K562 (cell line): ENCODE measurements at regions not wholly inside any gene's neighbourhood (a gene's known extent, or its start where the extent isn't known, plus 50 kb on each side); places are given as distances from the start of the nearest gene placed in this dataset.

Experiments used
- ATAC-seq: fragments of 200-7000 bp; cut with Tn5 transposase; 3 replicates; pipeline ENCODE4 v1.9.1; 2020; ENCODE audit warnings: moderate library complexity
- BruUV-seq: library from RNA; stranded (reverse); fragments of 400-500 nt; replicated peaks from 2 replicates; lab custom pipeline; 2021; lab: Mats Ljungman, UMichigan
- CTCF ChIA-PET: fragments of 300-600 bp; formaldehyde crosslinking; extraction: SDS; loops from one replicate; lab custom pipeline; 2021; ENCODE audit warnings: low intra/inter-chr PET ratio; lab: Yijun Ruan, JAX
- POLR2A ChIA-PET: fragments of 300-600, 350-650 bp; sonication (Branson Sonifier 250); formaldehyde crosslinking; extraction: SDS; loops from one replicate; lab custom pipeline; 2021; ENCODE audit warnings: antibody characterized with exemption, inconsistent platforms; lab: Yijun Ruan, JAX
- DNase-seq, 4 experiments: peaks; one replicate each; pipeline versions ENCODE4 v3.0.0 to v3.0.0-alpha.2; 2011 to 2018; ENCODE audit warnings: low spot score in 3 of 4, mixed read lengths in 3 of 4; ENCODE audit errors: extremely low read depth in 1 of 4
- FAIRE-seq: peaks from 2 replicates; lab custom pipeline; 2011; peaks lifted over from hg19 to GRCh38; lab: Jason Lieb, UNC
- H2AFZ ChIP-seq: 2 replicates; pipeline ENCODE4 v1.6.0; 2011; ENCODE audit warnings: low read depth, low read length, control low read depth, inconsistent platforms
- H3K27ac ChIP-seq: fragments of 200-600 bp; 3 replicates; pipeline ENCODE4 v1.8.0; 2011; ENCODE audit warnings: low read depth, mild to moderate bottlenecking, control low read depth, inconsistent platforms, low read length, moderate library complexity, mixed read lengths; ENCODE audit errors: extremely low read depth
- H3K27me3 ChIP-seq, 2 experiments: fragments of 300-600 bp in 1 of 2; 2 replicates in 1 of 2; 3 replicates in 1 of 2; pipeline versions ENCODE4 v1.6.0 to v1.8.0; 2011; ENCODE audit warnings: inconsistent platforms in 2 of 2, low read length in 2 of 2, mild to moderate bottlenecking in 1 of 2, mixed read lengths in 1 of 2, moderate library complexity in 1 of 2; ENCODE audit not compliant: control insufficient read depth in 2 of 2, insufficient read depth in 2 of 2
- H3K36me3 ChIP-seq: fragments of 300-600 bp; 3 replicates; pipeline ENCODE4 v1.8.0; 2011; ENCODE audit warnings: mild to moderate bottlenecking, low read length, inconsistent platforms; ENCODE audit not compliant: control insufficient read depth, insufficient read depth
- H3K4me1 ChIP-seq, 2 experiments: fragments of 200-600 bp in 1 of 2; replicated peaks in 1 of 2; 2 replicates in 1 of 2; 3 replicates in 1 of 2; pipeline versions ENCODE4 v1.5.1 to v1.8.0; 2011; ENCODE audit warnings: inconsistent platforms in 2 of 2, low read length in 2 of 2, mild to moderate bottlenecking in 1 of 2, mixed read lengths in 1 of 2, moderate library complexity in 1 of 2; ENCODE audit not compliant: control insufficient read depth in 2 of 2, insufficient read depth in 2 of 2
- H3K4me2 ChIP-seq: 2 replicates; pipeline ENCODE4 v1.6.1; 2011; ENCODE audit warnings: low read length, control low read depth, inconsistent platforms, mixed read lengths; ENCODE audit not compliant: insufficient read depth
- H3K4me3 ChIP-seq: fragments of 200-600 bp; sonication (generic), shearing (Covaris generic); 2 replicates; pipeline ENCODE4 v1.5.1; 2016; ENCODE audit warnings: control low read depth, inconsistent platforms
- H3K79me2 ChIP-seq: fragments of 200-600 bp; 3 replicates; pipeline ENCODE4 v1.8.0; 2011; ENCODE audit warnings: low read length, inconsistent platforms; ENCODE audit not compliant: control insufficient read depth, insufficient read depth
- H3K9ac ChIP-seq, 2 experiments: 2 replicates each; pipeline versions ENCODE4 v1.6.0 to v1.6.1; 2011; ENCODE audit warnings: low read depth in 2 of 2, low read length in 2 of 2, control low read depth in 1 of 2, inconsistent platforms in 1 of 2, mild to moderate bottlenecking in 1 of 2, mixed read lengths in 1 of 2; ENCODE audit not compliant: insufficient read depth in 1 of 2
- H3K9me1 ChIP-seq: one replicate; pipeline ENCODE4 v1.6.0; 2011; ENCODE audit warnings: inconsistent platforms, mild to moderate bottlenecking, low read length, moderate library complexity; ENCODE audit not compliant: control insufficient read depth, insufficient read depth
- H3K9me3 ChIP-seq: replicated peaks from 2 replicates; pipeline ENCODE4 v1.5.1; 2011; ENCODE audit warnings: low read depth, low read length, inconsistent platforms; ENCODE audit not compliant: control insufficient read depth, insufficient read depth
- H4K20me1 ChIP-seq: replicated peaks from 2 replicates; pipeline ENCODE4 v1.6.1; 2011; ENCODE audit warnings: low read length, inconsistent platforms, mixed read lengths; ENCODE audit not compliant: control insufficient read depth, insufficient read depth
- CHCHD3 ChIP-seq: fragments of 250-450 bp; sonication (Bioruptor Pico); IDR thresholded peaks from 2 replicates; pipeline ENCODE4 v2.1.2; 2022; ENCODE audit warnings: mild to moderate bottlenecking
- CHD1 ChIP-seq: fragments of 200-600 bp; sonication (generic); IDR thresholded peaks from one replicate; pipeline ENCODE4 v1.6.1; 2012; ENCODE audit warnings: mild to moderate bottlenecking, moderate library complexity, low read length, inconsistent platforms
- GABPA ChIP-seq: fragments of 200-800 bp; sonication (Bioruptor generic); conservative IDR thresholded peaks from 2 replicates; pipeline ENCODE4 v1.6.1; 2016; ENCODE audit warnings: low read depth, missing genetic modification characterization, missing compliant biosample characterization
- KLF13 ChIP-seq: fragments of 450-650 bp; IDR thresholded peaks from 2 replicates; pipeline ENCODE4 v1.6.1; 2016; ENCODE audit warnings: missing genetic modification characterization, low read depth, mild to moderate bottlenecking, missing compliant biosample characterization, moderate library complexity, borderline replicate concordance
- RUNX1 ChIP-seq: sonication (generic); IDR thresholded peaks from 2 replicates; pipeline ENCODE4 v1.6.1; 2016; ENCODE audit warnings: antibody characterized with exemption, low read depth
- TGIF2 ChIP-seq: sonication (generic); formaldehyde crosslinking; IDR thresholded peaks from 2 replicates; pipeline ENCODE4 v1.8.1; 2022; ENCODE audit warnings: mild to moderate bottlenecking, missing genetic modification reagents, moderate library complexity
- WGBS: fragments of 100-300 bp; shearing (Covaris generic); methylation state at CpG from one replicate; pipeline ENCODE4 v1.1.6; 2016; ENCODE audit warnings: low coverage, mixed read lengths; ENCODE audit not compliant: insufficient coverage; ENCODE audit errors: missing lambda C conversion rate; 5-methylcytosine and 5-hydroxymethylcytosine counted together
- in situ Hi-C: fragments of 300-500 bp; cut with MboI; formaldehyde crosslinking; loops from 4 replicates; pipeline ENCODE4 v1.15.0; 2018; ENCODE audit warnings: inconsistent platforms, mixed read lengths
- intact Hi-C: fragments of 100-400 bp; cut with micrococcal nuclease; formaldehyde crosslinking; loops from 2 replicates; pipeline ENCODE4 v1.14.2; 2022
- TF ChIP-seq, protein P1 (sequence below): fragments of 450-650 bp; IDR thresholded peaks from 2 replicates; pipeline ENCODE4 v1.6.1; 2017; ENCODE audit warnings: mild to moderate bottlenecking, moderate library complexity
- TF ChIP-seq, protein P2 (sequence below): fragments of 250-450 bp; sonication (Bioruptor Pico); IDR thresholded peaks from 2 replicates; pipeline ENCODE4 v1.9.0; 2021; ENCODE audit warnings: mild to moderate bottlenecking, inconsistent platforms

DNA sequence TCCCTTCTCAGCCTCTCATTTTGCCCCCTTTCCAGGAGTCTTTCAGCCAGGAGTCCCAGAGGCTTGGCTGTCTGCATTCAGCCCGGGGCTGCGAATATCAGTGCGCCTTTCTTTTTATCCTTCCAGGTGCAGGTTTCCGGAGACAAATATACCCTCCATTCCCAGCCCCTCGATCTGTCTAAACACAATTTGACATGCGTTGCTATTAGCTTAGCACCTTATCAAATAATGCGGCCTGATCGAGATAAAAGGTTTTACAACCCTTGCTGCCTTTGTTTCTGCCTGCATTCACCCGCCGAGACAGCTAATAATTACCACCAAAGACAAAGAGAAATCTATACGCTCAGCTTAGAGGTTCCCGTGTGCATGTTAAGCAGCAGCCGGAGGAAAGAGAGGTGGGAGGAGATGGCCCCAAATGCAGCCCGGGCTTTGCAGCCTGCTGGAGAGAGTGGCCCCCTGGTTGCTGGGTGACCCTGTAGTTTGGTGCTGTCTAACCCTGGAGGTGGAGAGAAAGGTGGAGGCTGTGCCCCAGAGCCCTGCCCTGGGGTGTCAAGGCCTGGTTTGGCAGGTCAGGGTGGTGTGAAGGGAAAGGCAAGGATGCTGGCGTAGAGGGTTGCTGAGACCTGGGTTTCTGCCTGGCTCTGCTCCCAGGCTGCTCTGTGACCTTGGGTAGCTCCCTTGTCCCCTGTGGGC, 185.3 kb downstream of the RPS24 start:
- ATAC-seq = no peak
- no peak for DNase-seq
- Histone ChIP-seq H2AFZ (no peak overlapping the region), H3K27me3 (peaks cover 3 to 48% of the 10 kb centered on the region in 2 experiments), H3K9ac (no peak overlapping the region), H4K20me1 (peaks cover 4% of the 10 kb centered on the region; the same call in 1 of the 2 replicates), H3K4me1 (no peaks in the 10 kb centered on the region), H3K36me3 (no peaks in the 10 kb centered on the region), H3K9me1 (no peaks in the 10 kb centered on the region), H3K4me3 (no peak overlapping the region), H3K79me2 (no peaks in the 10 kb centered on the region), H3K27ac (no peak overlapping the region)
- intact Hi-C loops = loop anchor here (10.0 kb wide), 2 partner anchors 436 to 976 kb away; no protein-coding TSS in a partner anchor
- no peak for TF ChIP-seq CHD1
- TF ChIP-seq CHCHD3 (CRISPR knock-in tag) = no peak
- no peak for TF ChIP-seq TGIF2 (CRISPR knock-in tag)
- TF ChIP-seq, protein P1, sequence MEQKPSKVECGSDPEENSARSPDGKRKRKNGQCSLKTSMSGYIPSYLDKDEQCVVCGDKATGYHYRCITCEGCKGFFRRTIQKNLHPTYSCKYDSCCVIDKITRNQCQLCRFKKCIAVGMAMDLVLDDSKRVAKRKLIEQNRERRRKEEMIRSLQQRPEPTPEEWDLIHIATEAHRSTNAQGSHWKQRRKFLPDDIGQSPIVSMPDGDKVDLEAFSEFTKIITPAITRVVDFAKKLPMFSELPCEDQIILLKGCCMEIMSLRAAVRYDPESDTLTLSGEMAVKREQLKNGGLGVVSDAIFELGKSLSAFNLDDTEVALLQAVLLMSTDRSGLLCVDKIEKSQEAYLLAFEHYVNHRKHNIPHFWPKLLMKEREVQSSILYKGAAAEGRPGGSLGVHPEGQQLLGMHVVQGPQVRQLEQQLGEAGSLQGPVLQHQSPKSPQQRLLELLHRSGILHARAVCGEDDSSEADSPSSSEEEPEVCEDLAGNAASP = no peak
- TF ChIP-seq GABPA = no peak
- no peak for TF ChIP-seq KLF13 (tag)
- no peak for TF ChIP-seq RUNX1
- TF ChIP-seq, protein P2, sequence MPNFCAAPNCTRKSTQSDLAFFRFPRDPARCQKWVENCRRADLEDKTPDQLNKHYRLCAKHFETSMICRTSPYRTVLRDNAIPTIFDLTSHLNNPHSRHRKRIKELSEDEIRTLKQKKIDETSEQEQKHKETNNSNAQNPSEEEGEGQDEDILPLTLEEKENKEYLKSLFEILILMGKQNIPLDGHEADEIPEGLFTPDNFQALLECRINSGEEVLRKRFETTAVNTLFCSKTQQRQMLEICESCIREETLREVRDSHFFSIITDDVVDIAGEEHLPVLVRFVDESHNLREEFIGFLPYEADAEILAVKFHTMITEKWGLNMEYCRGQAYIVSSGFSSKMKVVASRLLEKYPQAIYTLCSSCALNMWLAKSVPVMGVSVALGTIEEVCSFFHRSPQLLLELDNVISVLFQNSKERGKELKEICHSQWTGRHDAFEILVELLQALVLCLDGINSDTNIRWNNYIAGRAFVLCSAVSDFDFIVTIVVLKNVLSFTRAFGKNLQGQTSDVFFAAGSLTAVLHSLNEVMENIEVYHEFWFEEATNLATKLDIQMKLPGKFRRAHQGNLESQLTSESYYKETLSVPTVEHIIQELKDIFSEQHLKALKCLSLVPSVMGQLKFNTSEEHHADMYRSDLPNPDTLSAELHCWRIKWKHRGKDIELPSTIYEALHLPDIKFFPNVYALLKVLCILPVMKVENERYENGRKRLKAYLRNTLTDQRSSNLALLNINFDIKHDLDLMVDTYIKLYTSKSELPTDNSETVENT (CRISPR knock-in tag) = no peak
- TF ChIP-seq, all 486 proteins: peak for 0
- 3% methylated on average over 15 of the region's 15 CpGs for WGBS
- FAIRE-seq = no peak
- H3K9me3 ChIP-seq = no peaks in the 10 kb centered on the region
- ChIA-PET POLR2A (no interaction called here), CTCF (interaction anchor here (0.6 kb wide), 1 partner anchor 624 kb away, joined by 3 read pairs; no protein-coding TSS in a partner anchor)
- no peak overlapping the region for H3K4me2 ChIP-seq
- in situ Hi-C loops = no loop called here
- BruUV-seq = no TSS peak
